ENCODE measurements at regions not wholly inside any gene's neighbourhood (a gene's known extent, or its start where the extent isn't known, plus 50 kb on each side); places are given as distances from the start of the nearest gene placed in this dataset.

- no peak for DNase-seq
Measured at GRCh38 chr9:129410226-129410625, 210.7 kb downstream of the C9orf50 start.

GRCh38 chr9:129408535-129409215, 212.2 kb downstream of the C9orf50 start:
- DNase-seq, result peak; percentile 2

GRCh38 chr9:129407905-129408452, 212.9 kb downstream of the C9orf50 start:
- no peak for DNase-seq

- peak; percentile 51 for DNase-seq
Measured at GRCh38 chr9:129406278-129407225, 214.3 kb downstream of the C9orf50 start.

GRCh38 chr9:129405827-129406213, 215.1 kb downstream of the C9orf50 start:
- DNase-seq, result no peak

GRCh38 chr9:129405089-129405826, 215.6 kb downstream of the C9orf50 start:
- DNase-seq, result no peak

GRCh38 chr9:129404621-129405020, 216.3 kb downstream of the C9orf50 start:
- no peak for DNase-seq

- DNase-seq, result no peak
Measured at GRCh38 chr9:129403779-129404620, 216.9 kb downstream of the C9orf50 start.

GRCh38 chr9:129402931-129403778, 217.7 kb downstream of the C9orf50 start:
- DNase-seq, result no peak

- DNase-seq, result no peak
Measured at GRCh38 chr9:129402371-129402739, 218.5 kb downstream of the C9orf50 start.

- no peak for DNase-seq
Measured at GRCh38 chr9:129401623-129402370, 219.1 kb downstream of the C9orf50 start.

GRCh38 chr9:129400971-129401622, 219.8 kb downstream of the C9orf50 start:
- DNase-seq, result no peak

- no peak for DNase-seq
Measured at GRCh38 chr9:129400001-129400970, 220.6 kb downstream of the C9orf50 start.

- DNase-seq, result no peak
Measured at GRCh38 chr9:129399634-129399990, 221.3 kb downstream of the C9orf50 start.

- no peak for DNase-seq
Measured at GRCh38 chr9:129398961-129399633, 221.0 kb upstream of the IER5L start.

- DNase-seq, result no peak
Measured at GRCh38 chr9:129398101-129398960, 220.3 kb upstream of the IER5L start.

- DNase-seq, result no peak
Measured at GRCh38 chr9:129397335-129397734, 219.3 kb upstream of the IER5L start.

Data from NCI-H526 treated with DMSO at 0.1 percent for 48 hours (cell line).